C4-2B (cell line): ENCODE measurements at regions not wholly inside any gene's neighbourhood (a gene's known extent, or its start where the extent isn't known, plus 50 kb on each side); places are given as distances from the start of the nearest gene placed in this dataset.

Experiments used
- ZFX ChIP-seq: fragments of 450-650 bp; IDR thresholded peaks from 2 replicates; pipeline ENCODE4 v1.6.1; 2017
- TF ChIP-seq, protein P1 (sequence below): fragments of 450-650 bp; conservative IDR thresholded peaks from 2 replicates; pipeline ENCODE4 v1.5.1; 2017; ENCODE audit warnings: mild to moderate bottlenecking

GRCh38 chr2:194126418-194126817 is 1530.6 kb upstream of the SLC39A10 start:
- TF ChIP-seq, protein P1, sequence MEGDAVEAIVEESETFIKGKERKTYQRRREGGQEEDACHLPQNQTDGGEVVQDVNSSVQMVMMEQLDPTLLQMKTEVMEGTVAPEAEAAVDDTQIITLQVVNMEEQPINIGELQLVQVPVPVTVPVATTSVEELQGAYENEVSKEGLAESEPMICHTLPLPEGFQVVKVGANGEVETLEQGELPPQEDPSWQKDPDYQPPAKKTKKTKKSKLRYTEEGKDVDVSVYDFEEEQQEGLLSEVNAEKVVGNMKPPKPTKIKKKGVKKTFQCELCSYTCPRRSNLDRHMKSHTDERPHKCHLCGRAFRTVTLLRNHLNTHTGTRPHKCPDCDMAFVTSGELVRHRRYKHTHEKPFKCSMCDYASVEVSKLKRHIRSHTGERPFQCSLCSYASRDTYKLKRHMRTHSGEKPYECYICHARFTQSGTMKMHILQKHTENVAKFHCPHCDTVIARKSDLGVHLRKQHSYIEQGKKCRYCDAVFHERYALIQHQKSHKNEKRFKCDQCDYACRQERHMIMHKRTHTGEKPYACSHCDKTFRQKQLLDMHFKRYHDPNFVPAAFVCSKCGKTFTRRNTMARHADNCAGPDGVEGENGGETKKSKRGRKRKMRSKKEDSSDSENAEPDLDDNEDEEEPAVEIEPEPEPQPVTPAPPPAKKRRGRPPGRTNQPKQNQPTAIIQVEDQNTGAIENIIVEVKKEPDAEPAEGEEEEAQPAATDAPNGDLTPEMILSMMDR: no peak
- TF ChIP-seq ZFX: no peak
